GM18870 (cell line): ENCODE measurements at regions not wholly inside any gene's neighbourhood (a gene's known extent, or its start where the extent isn't known, plus 50 kb on each side); places are given as distances from the start of the nearest gene placed in this dataset.

Source experiments
- ATAC-seq: cut with Tn5 transposase; IDR thresholded peaks from one replicate; pipeline ENCODE4 v1.9.1; 2021; ENCODE audit warnings: moderate library complexity; ENCODE audit not compliant: unreplicated experiment

DNA sequence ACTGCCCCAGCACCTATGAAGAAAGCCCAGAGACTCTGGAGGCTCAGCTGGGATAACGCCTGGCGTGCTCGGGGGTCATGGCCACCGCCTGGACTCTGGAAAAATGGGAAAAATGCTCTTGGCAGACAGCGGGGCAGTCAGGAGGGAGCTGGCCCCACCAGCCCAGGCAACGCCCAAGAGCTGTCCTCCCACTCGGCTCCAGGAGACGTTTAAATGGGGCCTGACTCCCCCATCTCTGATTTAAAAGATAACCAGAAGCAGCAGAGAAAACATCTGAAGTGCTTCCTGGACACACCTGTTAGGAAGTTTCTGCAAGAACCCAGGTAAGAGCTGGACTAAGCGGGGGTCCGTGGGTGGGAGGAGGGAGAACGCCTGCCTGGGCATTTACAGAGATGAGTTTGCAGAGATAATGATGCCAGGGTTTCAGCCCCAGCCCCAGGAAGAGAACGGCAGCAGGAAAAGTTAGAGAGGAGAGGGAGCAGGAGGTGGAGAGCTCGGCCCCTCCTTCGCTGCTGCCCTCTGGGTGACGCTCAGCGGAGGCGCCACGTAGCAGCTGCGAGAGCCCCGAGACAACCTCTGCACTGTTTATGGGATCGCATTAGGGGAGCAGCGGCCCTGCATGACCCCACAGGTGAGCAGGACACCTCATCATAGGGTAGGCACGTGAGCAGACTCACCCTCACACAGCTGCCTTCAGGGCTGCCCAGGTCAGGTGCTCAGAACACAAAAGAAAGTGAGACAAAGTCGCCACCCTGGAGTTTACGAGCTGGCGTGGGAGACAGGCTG lies 83.5 kb upstream of the INSIG1 start:
- no peak for ATAC-seq

DNA sequence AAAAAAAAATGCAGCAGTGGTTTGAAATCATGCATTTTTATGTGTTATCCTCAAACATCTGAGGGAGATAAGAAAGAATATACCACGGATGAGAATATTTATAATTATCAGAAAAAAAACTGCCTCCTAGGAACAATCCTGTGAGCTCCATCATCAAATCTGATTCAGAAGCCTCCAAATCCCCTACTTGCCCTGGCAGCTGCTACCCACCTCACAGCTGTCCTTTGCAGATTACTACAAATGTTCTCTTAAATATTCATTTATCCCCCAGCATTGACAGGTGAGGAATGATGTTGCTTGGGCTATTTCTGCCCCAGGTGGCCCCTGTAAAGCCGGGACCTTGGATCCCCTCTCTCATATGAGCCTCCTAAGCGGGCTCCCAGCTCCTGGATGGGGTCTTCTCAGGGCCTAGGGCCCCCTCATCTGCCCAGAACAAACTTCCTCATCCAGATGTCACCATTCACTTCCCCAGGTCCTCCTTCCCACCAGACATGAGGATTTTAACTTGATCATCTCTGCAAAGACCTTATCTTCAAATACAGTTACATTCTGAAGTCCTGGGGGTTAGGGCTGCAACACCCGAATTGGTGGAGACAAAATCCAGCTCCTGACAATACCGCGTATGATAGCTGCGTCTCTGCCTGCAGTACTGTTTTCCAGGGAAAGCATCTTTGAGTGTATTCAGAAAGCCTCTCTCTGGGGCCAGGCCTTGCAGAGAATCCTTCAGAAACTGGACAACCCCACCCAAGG lies 81.9 kb upstream of the INSIG1 start:
- ATAC-seq = no peak

DNA sequence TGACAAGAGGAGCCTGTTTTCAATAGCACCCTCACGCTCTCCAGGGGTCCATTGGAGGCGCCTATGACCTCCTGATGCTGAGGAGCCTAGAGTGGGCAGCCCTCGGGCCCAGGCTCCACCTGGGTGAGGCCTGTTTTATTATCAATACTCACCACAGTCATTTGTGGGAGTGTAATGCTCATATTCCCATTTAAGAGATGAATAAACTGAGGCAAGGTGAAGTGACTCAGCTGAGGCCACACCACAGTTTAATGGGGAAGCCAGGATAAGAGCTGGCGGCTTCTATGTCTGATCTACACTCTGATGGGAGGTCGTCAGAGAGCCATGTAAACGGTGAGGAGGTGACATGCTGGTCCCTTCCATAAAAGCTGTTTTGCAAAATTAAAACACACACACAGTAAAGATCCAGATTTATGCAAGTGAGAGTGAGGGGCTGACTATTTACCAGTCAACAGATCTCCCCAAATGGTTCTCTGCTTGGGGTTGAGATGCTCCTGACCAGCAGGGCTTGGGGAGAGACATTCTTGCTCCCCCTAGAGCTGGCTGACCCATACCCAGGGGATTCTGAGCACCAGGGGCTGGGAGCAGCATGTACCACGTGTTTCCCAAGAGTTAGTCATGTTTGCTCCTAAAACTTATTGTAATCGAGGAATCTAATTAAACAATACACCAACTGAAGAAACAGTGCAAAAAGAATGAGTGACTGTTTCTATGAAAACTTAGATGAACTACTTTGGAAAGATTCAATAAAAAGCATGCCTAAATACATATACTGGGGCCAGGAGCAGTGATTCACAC lies 81.0 kb upstream of the INSIG1 start:
- ATAC-seq = no peak

DNA sequence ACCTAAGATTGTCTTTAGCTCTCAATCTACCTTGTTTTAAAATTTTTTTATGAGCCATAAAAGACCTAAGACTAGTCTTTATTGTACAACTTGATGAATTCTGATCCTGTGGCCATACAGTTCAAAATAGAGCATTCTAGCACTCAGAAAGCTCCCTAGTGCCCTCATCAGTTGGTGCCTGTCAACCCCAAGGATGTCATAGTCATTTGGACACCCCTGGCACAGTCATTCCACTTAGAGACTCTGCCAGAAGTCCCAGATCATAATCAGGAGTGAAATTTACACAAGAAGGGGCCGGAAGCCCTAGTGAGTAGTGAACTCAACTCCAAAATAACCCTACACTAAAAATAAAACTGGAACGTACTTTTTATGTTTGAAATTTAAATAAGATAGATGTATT lies 80.0 kb upstream of the INSIG1 start:
- ATAC-seq = no peak

DNA sequence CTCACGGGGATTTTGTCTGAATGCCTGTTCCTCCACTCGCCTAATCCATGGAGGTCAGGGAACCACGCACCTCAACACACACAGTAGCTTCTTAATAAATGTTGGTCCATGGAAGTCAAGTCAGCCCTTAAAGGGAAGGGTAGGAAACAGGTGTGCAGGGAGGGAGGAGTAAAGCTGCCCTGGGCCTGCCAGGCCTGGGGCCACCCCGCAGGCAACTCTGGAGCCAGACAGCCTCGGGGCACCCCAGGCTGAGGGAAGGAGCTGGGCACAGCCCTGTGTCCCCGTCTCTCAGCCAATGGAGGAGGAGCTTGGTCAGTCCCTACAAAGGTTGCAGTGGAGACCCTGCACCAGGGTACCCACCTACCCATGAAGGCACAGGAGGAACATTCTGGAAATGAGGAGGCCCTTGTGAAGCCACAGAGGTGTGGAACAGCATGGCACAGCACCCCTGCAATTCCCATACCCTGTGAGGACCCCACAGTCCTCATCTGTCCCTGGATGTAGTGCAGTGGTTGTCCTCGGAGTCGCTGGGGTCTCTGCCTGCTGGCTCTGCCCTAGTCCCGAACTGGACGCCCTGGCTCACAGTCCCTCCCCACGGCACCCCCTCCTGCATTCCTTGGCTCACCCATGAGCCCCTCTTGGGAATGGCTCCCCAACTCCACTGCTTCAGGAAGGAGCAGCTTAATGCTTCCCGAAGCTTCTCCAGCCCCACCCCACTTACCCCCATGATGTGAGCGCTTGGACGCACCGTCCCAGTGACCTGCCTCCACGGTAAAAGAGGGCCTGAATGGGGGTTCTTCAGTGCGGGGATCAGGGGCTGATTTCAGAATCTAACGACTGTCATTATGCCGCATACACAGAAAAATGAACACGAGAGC lies 79.2 kb upstream of the INSIG1 start:
- no peak for ATAC-seq

DNA sequence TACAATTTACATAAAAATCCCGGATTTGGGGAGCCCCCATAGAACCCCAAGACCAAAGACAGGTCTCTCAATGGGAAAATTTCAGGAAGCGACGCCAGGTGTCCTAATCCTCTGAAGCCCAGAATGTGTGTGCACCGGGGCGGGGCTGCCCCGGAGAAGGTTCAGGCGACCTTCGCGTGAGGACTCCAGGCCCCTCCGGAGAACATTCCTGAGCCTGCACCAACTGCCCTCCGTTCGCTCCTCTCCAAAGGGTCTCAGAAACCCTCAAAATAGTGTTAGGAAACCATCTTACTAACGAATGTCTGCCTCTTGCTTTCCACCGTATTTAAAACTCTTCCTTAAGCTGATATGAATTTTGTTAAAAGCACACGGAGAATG lies 78.5 kb upstream of the INSIG1 start:
- no peak for ATAC-seq

DNA sequence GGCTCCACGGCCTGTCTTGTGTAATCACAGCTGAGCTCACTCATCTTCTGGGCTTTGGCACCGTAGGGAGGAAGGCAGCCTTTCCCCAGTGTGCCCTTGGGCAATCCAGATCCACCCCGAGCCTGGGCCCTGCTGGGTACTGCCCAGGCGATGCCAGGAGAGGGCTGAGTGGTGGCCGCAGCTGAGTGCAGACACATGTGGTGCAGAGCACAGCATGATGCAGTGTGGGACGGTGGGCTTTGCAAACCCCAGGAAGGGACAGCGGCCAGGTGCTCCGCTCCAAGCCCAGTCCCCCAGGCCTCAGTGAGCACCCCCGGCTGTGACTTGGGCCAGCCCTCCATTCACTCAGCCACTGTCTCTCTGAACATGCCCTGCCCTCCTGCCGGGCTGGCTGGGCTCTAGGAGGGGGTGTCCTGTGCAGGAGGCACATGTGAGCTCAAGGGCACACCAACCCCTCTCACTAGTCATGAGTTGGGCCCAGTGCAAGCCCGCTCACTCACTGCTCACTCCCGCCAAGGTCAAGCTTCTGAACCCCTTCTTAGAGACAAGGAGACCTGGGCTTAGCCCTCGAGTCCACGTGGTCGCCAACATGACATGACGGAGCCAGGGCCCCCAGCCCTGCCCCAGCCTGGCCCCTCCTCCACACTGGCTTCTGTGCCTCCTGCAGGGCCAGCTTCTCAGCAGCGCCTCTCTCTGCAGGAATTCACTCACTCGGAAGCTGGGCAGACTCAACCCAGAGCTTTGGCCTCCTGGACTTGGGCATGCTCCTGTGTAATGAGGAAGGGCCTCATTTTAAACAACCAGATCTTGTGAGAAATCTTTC lies 77.5 kb upstream of the INSIG1 start:
- ATAC-seq = no peak

DNA sequence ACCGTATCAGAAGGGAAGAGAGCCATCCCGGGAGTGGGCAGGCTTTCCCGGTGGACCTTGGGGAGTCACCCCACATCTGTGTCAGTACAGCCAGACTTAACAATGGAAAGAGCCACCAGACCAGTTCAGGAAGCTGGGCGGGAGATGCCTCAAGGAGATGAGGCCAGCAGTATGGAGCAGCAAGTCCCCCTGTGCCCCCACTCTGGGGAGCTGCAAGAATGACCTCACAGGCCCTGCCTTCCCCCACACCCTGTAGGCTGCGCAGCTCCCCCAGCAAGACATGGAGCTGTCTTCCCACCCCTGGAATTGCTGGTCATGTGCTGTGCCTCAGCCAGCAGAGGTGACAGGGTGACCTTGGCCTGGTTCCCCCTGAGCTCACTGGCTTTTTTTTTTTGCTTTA lies 76.8 kb upstream of the INSIG1 start:
- no peak for ATAC-seq

DNA sequence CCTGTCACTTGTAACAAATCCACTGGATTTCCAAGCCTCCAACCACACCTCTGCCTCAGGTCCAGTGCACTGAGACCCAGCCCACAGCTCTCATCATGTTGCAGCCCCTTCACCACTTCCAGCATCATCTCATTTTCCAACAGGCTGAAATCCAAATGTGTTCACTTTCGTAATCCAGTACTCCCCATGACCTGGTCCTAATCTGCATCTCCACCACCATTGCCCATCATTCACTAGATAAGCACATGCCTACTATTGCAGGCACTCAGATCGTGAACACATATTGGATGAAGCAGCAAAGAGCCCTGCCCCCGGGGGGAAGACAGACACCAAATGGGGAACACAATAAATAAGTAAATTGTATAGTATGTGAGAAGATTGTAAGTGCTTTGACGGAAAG lies 76.1 kb upstream of the INSIG1 start:
- no peak for ATAC-seq

DNA sequence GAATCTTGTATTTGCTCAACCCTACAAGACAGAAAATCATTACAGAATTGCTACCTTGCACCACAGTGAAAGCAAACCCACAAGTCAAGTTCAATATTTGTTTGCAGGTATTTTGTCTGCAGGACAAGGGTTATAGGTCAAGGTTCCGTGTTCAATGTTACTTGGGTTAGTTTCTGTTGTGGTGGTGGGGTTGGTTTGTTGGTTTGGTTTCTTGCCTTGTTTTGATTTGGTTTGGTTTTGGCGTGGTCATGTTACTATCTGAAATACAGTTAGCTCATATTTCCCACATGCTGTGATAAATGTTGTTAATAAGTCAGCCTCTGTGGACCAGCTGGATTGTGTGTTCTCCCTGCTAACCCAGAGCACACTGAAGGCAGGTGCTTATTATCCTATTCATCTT lies 75.6 kb upstream of the INSIG1 start:
- ATAC-seq = no peak

DNA sequence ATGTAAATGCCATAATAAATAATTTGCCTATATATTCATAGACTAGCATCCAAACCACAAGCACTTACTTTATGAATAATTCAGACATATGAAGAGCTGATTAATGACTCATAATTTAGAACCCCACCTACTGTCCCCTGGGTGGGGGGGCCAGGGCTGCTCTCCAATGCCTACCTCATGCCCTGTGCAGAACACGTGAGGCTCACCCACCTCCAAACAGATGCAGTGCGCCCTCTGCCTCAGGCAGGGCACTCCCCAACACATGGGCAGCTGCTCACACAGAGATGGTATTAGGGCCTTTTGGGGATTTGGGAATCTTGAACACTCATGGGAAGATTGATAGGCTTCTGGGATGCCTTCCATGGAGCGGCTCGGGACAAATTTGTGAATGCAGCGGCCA lies 75.1 kb upstream of the INSIG1 start:
- ATAC-seq = no peak

DNA sequence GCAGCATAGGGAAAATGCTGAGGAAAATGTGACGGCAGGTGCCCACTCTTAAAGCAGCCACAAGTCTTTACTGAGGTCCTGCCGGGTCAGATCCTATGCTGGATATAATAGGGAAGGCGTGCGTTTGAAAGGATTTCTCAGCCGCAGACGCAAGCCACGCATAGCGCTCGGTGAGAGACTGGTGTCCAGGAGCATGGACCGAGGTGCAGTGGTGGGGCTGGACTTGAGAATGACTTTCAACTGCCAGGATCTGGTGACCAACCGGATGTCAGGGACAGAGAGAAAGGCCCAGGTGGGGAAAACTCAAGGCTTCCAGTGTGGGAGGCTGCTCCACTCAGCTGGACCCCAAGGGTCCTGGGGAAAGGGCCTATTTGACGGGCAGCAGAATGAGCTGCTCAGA lies 74.7 kb upstream of the INSIG1 start:
- no peak for ATAC-seq

DNA sequence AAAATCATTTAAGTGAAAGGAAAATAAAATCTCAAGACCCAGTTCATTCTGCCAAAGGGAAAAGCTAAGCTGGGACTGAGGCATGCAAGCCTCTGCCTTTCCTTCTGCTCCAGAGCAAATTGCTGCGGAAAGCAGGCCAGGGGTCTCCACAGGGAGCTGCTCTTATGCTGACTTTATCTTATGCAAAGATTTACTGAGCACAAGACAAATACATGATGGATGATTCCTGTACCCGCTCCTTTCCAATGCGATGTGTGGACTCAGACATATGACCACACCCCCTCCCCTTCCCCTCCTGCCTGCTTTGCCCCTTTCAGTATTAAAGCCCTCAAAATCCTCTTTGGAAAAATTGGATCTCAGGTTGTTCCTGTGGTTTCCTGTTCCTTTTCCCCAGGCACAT lies 74.2 kb upstream of the INSIG1 start:
- no peak for ATAC-seq

DNA sequence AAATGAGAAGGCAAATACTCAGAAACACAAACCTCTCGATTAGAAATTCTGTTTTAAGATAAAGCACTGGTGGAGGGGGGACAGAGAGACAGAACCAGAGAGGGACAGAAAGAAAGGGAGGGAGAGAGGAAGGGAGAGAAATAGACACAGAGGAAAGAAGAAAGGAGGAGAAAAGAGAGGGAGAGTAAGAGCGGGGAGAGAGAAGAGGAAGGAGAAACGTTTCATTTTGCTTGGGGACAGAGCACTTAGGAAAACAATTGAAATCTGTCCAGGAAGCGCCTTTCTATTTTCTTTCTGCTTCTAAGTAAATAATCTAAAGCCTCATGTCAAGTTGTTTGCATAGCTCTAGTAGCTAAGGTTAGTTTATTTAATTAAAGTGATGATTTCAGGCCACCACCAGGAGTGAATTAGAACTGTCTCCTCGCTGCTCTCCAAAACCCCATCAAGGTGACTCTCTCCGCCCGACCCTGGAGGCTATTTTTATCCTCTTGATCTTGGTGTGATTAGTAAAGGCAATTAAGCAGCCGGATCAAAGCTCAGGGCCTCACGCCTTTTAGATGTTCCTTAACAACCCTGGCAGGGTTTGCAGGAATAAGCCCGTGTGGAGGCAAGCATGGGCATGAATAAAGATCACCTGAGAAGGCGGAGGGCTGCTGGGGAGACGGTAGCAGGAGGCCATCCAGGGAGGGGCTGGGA lies 73.4 kb upstream of the INSIG1 start:
- no peak for ATAC-seq

DNA sequence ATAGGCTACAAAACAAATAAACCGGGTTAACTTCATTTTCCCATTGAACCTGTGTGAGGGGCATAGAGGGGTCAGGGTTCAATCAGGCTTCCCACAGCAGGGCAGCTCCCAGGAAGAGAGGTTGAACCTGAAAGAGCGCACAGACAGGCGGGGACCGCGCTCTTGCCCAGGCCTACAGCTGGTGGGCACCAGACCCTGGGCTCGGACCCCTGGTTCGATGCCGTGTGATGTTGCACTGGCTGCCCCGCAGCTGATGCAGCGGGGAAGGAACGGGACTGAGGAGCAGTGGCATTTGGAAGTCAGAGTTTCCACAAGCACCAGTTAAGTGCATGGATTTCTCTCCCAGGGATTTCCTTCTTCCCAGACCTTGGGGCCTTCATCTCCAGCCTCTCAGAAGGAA lies 72.6 kb upstream of the INSIG1 start:
- ATAC-seq = no peak

DNA sequence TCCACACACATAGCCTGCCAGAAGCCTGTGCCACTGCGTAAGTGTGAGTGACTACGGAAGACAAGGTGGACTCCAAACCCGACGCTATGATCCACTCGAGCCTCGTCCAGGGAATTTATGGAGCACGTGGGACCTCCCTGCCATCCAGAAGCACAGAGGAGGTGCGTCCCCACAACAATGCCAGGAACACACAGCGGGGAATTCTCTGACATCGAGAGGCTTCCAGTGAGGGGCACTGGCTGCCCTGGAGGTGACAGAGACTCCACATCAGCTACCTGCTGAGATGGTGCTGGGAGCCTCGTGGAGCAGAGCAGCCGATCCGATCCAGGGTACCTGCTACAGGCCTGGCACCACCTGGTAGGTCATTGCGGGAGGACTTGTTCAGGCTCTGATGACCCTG lies 72.2 kb upstream of the INSIG1 start:
- ATAC-seq = no peak

DNA sequence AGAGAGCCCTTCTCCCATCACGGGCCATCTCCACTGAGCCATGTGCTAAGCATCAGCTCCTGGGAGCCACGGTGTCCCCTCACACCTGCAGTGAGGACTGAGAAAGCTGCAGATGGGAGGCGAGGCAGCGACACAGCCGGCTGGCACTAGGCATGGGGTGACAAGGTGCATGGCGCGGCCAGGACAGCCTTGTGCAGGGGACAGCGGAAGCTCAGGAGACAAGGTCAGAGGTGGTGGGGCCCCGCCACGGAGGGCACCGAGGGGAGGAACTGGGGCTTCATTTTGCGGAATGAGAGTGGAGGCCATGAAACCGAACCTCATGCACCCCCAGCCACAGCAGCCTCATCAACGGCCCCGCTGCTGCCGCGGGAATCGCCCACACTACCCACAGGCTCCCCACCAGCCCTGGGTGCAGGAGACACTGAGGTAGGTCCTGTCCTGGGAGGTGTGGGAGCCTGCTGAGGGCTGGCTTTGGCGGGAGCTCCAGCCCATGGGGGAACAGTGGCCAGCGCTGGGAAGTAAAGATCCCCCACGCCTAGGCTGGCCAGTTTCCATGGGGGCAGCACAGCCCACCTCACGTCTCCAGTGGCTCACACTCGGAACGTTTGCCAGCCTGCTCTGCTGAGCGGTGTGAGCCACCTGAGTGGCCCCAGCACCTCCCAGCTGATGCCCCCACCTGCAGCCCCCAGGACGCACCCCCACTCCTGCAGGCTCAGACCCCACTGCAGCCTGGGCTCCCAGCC lies 71.2 kb upstream of the INSIG1 start:
- ATAC-seq = no peak

DNA sequence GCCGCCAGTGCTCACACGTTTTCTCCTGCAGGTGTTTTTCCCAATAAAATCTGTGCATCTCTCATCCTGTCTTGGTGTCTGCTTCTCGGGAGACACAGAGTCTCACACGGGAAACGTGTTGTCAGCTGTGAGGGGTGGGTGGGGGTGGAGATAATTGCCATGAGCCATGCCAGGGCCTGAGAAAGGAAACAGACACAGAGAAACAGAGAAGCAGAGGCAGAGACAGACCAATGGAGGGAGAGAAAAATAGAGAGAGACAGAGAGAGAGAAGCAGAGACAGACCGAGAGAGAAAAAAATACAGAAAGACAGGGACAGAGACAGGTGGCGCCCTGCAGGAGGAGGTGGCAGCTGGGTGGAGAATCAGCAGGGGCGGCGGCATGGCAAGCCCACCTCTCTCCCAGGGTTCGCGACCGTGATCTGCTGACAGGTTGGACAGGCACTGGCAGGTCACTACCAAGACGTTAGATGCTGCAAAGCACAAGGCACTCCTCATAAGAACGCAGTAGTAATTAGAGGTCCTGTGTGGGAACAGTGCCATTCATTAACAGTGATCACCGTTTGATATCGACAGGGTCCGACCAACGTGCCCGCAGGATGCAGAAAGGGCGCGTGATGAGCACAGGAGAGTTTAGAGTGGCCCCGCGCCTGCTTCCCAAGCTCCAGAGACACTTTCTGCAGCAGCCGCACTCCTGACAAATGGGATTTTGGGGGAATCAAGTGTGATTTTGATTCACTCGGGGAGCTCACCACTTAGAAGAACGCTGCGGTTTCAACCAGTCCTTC lies 70.5 kb upstream of the INSIG1 start:
- no peak for ATAC-seq
